Epithelial cell of prostate (primary cell): ENCODE measurements at regions not wholly inside any gene's neighbourhood (a gene's known extent, or its start where the extent isn't known, plus 50 kb on each side); places are given as distances from the start of the nearest gene placed in this dataset.

Experiments
- DNase-seq: peaks from one replicate; pipeline ENCODE4 v3.0.0-alpha.2; 2011; ENCODE audit warnings: low read depth, low spot score
- H3K27ac ChIP-seq: fragments of 450-650 bp; 2 replicates; pipeline ENCODE4 v1.5.1; 2017; ENCODE audit warnings: mild to moderate bottlenecking

DNA sequence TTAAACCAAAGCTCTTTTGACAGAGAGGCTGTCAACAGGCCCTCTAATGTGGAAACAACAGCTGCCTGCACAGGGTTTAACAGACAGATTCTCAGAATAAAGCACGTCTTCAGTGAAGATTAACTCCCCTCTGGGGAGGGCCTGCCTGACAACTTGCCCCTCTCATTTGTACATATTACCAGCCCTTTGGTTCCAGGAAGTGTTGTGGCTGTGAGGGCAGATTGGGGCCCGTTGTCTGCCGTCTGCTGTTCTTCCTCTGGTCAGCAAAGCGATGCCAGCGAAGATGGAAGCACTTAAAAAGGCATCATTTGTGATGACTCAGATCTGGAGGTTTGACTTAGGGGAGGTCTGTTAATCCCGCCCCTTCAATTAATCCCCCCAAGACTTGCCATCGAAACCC, 177.0 kb upstream of the IRX6 start:
- DNase-seq = no peak

DNA sequence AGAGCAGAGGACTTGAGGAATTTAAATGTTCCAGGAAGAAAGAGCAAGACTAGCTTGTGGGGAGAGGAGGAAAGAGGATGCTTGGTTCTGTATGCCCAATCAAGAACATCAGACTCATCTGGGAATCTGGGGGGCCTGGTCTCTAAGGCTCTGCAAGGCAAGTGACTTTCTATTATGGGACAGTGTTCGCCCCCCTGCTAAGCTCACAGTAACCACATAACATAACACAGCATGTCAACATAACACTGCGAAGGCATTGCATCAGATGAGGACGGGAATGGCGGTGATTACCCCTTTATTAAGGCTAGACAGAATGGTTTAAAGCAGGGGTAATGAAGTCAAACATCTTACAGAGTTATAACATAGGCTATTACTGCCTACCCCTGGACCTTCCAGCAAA, 176.6 kb upstream of the IRX6 start:
- H3K27ac ChIP-seq = no peak overlapping the region
- no peak for DNase-seq

More for the DNA sequence above, 177.0 kb upstream of the IRX6 start:
- H3K27ac ChIP-seq = no peak overlapping the region

DNA sequence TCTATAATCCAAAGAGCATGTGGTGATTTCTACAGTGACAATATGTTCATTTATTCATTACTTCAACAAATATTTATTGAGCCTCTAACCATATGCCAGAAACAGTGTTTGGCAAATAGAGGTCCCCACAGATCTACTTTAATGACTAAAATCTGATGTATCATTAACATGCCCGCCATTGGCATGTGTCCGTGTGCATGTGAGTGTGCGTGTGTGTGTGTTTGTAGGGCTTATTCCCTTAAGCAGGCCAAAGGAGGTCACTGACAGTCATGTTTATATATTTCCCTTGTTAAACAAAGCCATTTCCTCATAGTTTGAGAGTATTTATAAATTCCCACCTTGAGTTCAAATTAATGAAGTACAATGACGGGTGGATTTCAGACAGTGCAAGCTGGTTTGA, 174.4 kb upstream of the IRX6 start:
- no peak for DNase-seq
- H3K27ac ChIP-seq = no peak overlapping the region

DNA sequence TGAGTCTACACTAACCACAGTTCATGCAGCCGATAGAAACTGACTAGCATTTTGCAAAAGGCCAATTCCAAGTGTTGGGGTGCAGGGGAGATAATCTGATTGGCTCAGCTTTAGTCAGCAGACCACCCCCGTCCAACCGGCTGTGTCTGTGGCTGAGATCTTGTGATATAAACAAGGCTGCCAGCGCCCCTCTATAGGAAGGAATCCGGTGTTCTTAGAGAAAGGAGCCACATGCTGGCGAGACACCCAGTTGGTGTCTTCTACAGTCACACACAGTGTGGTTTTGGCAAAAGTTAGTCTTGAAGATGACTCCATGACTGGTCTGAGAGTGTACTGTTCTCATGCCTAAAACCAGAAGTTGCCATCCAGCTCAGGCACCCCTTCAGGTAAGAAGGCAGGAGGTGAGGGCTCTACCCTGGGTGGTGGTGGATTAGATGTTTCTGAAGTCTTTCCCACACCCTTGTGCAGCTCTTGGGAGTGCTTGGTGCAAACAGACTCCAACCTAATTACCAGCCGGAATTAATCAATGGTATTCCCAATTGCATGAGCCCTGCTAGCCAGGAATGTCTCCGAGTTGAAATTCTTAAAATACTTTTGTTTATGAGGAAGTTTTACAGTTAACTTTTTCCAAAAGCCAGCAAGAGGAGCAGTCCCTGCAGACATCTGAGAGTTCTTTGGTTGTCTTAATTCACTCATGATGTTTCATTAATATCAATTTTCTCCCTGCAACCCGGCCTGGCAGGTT, 172.3 kb upstream of the IRX6 start:
- DNase-seq = no peak
- no peak overlapping the region for H3K27ac ChIP-seq

DNA sequence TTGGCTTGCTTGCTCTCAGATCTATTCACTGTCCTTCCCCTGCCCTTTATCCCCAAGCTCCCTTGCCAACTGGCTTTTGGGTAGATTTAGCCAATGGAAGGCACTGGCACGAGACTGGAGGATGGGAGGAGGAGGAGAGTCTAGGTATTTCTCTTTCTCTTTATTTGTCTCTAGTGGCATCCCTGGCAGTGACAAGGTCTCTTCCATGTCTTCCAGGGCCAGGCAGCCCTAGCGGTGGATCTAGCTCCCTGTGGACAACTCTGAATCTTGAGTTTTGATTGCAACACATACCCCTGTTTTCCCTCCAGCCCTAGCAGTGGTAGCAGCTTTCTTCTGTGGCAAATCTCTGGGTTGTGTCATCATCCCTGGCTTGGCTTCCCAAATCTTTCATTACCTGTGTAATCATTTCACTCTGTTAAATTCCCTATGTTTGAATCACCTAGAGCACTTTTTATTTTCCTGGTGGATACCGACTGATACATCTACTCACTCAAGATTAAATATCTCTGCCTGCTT, 171.1 kb upstream of the IRX6 start:
- DNase-seq = no peak
- H3K27ac ChIP-seq = no peak overlapping the region

DNA sequence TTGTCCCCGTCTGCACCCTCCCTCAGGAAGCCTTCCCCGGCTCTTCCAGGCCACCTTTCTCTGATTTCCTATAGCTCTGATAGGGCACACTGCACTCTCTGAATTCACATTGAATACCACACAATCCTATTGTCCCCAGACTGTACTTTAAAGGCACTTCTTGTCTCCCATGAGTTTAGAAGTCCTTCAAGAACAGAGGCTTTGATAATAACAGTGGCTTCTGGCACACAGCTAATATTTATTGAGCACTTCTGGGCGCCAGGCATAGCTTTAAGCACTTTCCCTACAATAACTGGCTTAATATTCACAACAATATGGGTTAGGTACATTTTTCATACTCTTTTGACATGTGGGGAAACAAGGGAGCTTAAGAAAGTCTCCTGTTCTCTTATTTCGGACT, 169.7 kb upstream of the IRX6 start:
- no peak for DNase-seq
- no peak overlapping the region for H3K27ac ChIP-seq

DNA sequence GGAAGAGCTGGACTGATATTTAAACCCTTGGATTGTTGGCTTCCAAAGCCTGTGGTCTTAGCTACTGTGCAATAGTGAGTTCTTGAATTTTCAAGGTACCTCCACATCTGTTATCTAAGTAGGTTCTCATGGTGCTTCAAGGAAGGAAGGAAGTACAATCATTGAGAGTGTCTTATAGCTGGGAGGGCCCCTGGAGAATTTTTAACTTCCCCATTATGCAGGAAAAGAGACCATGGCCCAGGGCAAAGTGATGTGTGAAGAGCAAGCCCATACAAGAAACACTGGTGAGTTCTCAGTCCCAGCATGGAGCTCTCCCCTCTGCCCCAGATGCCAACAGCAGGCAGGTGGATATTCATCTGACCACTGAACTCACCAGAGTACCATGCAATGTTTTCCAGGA, 169.0 kb upstream of the IRX6 start:
- no peak overlapping the region for H3K27ac ChIP-seq
- DNase-seq = no peak

DNA sequence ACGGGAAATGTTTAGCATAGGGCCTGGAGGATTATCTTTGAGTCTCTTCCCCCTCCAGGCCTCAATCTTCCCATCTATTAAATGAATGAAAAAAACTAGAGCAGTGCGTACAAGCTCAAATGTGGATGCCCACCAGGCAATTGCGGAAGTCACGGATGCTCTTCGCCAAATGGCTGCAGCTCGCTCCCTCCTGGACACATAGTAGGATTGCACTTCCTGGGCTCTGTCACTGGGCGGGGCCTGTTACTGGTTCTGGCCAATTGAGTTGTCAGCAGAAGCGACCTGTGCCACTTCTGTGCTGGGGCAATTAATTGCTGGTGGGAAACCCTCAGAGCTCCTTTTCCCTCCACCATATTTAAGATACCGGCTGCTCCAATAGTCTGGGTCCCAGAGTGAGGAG, 168.2 kb upstream of the IRX6 start:
- DNase-seq = no peak
- H3K27ac ChIP-seq = no peak overlapping the region

DNA sequence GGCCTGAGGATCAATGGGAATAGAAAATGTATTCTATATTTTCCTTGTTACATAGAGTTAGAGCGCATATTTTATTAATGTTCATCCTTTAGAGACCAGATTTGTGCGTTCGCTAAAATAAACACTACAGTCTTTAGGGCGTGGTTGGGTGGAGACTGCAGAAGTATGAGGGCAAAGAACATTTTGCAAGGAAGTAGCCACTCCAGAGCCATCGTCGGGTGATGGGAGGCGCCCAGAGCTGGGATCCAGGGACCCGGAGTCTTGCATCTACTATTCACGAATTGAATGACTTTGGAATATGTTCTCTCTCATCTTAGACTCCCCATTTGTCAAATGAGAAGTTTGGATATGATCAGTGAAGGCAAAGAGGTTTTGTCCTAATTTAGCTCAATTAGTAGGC, 154.2 kb upstream of the IRX6 start:
- no peak overlapping the region for H3K27ac ChIP-seq
- DNase-seq = no peak

DNA sequence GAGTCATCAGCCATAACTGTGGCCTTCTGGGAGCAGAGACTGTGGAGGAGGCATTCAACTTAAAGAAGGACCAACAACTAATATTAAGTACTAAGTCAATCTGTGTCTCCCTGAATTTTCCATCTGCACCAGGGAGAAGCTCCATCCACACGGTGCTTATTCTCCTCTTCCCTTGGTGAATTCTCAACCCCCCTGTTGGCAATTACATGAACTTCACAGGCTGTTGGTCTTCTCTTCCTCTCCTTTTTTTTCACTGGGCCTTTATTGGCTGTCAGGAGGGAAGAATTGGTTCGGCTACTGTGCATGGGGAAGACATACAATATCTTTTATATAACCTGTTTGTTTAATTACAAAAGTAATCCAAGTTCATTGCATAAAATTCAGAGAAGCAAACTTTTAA, 152.8 kb upstream of the IRX6 start:
- DNase-seq = no peak
- no peak overlapping the region for H3K27ac ChIP-seq

DNA sequence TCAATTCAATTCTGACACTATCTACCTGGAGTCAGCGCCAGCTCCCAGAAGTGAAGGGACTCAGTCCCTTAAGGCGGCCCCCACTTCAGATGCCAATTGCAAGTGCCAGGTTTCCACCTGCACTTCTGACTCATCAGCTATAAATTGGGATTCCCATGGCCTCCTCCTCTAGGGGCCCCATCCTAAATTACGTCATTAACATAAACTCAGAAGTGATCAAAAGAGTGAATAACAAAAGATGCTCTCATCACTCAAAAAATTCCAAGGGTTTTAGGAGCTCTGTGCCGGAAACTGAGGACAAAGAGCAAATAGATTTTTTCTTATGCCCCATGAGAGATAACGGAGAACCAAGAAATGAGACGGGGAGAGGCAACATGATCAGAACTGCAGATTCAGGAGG, 148.6 kb upstream of the IRX6 start:
- no peak for DNase-seq
- H3K27ac ChIP-seq = no peak overlapping the region

DNA sequence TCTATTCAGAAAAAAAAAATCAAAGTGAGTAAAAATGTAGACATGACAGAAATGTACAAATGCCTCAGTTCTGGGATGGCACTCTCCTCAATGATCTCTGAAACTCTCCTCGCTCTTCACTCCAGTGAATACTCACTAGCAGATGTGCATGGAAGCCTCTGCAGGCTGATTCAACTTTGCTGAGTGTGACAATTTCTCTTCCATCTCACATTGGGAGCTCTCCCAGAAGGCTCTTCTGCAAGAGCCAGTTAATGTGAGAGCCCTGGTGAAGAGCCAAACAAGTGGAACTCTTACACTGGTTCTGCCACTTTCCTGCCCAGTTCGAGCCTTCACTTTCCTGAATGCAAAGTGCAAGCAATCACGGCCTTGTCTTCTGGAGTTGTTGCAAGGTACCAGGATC, 147.1 kb upstream of the IRX6 start:
- DNase-seq = no peak
- no peak overlapping the region for H3K27ac ChIP-seq

DNA sequence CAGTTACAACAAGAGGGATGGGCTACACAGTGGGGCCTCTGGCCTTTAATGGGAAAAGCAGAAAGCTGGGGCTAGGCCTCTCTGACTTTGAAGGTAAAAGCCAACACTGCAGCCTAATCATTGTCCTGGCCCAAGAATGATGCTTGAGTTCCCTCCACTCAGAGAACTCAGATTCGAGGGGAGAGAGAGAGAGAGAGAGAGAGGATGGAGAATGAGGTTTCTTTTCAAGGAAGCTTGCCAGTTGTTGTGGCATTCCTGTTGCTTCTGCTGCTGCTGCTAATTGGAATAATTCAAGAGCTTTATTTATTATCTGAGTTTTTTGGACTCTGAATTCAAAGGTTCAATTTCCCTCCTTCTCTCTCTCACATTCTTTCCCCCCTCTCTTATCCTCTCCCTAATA, 144.6 kb upstream of the IRX6 start:
- H3K27ac ChIP-seq = no peak overlapping the region
- no peak for DNase-seq

DNA sequence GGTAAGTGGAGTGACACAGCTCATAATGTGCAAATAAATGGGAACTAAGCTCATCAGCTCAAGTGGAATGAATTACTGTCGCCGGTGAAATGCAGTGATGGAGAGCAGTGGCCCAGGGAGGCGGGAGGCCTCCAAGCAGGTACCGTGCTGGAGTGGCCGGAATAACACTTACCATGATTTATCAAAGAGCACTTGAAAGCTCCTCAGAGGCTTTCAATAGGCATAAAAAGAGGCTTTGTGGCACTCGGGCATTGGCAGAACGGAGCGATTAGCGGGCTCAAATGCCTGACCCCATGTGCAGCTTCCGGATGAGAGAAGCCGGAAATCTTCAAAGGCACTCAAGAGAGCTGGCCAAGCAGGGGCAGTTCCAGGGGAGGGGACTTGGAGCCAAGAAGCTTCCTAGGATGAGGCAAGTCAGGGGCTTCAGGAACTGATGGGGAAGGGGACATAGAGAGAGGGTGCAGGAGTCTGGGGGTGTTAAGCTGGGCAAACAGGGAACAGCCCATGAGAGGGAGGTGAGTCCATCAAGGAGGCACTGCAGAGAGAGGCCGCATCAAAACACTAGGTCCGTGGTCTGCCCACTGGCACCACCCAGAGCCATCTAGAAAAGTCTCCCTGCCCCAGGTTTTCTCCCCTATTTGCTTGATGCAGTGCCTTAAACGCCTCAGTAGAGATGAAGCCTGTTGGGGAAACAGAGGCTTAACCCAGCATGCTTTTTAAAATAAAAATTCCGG, 144.0 kb upstream of the IRX6 start:
- DNase-seq = no peak
- no peak overlapping the region for H3K27ac ChIP-seq

DNA sequence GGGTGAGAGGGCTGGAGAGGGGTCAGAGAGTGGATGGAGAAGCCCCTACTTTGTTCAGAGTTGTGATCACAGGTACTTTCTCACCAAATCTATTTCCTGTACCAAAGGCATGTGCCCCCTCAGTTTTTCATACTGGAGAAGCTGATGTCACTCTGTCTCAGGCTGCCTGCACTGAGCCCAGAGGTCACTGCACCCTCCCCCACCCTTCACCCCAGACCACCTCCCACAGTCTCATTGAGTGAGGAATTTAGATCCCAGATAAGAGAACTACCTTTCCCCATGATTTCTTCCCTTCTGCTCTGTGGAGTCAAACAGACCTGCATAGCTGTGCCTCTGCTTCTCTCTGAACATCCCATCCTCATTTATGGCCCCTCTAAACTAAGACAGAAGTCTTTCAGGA, 140.0 kb upstream of the IRX6 start:
- H3K27ac ChIP-seq = no peak overlapping the region
- no peak for DNase-seq

DNA sequence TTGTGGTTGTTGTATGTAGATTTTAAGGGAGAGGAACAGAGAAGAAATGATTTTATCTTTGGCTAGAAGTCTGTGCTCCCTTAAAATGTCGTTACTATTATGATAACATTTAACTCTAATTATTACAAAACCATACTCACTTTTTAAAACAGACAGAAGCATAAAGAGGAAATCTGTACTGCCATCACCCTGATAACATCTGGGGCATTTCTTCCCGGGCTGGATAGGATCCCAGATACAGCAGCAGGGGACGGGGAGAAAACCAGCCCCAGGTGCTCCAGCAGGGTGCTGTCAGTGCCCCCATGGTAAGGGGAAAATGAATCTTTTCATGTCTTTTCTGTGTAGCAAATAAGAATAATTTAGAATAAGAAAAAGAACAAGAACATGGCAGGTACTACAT, 139.4 kb upstream of the IRX6 start:
- no peak overlapping the region for H3K27ac ChIP-seq
- no peak for DNase-seq

DNA sequence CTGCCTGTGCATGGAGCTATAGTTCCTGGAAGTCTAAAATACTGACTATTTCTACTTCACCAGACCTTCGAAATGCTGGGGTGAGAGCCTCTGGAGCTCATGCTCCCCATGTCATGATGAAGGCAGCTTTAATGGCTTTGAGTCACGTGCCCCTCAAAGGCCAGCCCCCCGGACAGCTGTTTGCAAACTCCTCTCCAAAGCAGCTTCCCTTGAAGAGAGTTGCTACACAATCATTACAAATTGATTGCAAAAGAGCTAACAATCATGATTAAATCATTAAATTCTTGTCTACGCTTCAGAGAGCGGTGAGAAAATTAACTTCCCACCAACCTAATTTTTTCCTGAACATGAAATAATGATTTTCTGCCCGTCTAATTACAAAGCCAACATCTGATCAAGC, 134.8 kb upstream of the IRX6 start:
- DNase-seq = no peak
- no peak overlapping the region for H3K27ac ChIP-seq

DNA sequence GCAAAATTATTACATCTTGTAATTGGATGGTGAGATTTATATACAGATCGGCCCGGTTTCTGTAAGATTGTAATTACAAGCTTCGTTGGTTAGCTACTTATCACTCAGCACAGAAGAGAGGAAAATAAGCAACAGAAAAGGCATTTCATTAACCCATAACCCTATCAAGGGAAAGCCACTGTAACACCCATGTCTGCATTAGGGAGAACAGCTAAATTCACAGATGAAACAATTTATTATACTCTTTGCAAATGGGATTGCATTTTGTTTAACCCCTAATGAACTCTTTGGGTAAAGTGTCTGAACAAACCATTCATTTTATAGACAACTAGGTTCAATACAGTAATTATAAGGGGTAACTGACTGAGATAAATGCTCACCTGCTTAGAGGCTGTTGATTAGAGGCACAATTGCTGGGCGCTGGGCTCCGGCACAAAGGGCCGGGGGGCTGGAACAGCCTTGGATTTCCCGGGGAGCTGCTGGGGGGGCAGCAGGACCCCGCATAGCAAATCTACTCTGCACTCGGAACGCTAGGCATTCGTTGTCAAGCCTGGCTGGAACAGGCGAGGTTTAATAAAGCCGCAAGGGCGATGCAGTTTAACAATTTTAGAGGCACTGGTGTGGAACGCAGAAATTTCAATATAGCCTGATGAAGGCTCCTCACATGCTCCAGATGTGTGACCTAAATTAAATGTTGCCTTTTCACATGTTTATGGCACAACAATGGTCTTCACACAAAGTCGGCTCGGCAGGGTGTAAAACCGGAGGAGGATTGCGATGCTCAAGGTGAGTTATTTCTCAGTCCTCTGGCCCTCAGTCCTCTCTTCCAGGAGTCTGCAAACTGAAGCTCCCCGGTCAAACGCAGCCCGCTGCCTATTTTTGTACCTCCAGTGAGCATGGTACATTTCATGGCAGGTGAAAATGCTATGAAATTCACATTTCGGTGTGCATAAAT, 134.0 kb upstream of the IRX6 start:
- no peak overlapping the region for H3K27ac ChIP-seq
- DNase-seq = no peak

DNA sequence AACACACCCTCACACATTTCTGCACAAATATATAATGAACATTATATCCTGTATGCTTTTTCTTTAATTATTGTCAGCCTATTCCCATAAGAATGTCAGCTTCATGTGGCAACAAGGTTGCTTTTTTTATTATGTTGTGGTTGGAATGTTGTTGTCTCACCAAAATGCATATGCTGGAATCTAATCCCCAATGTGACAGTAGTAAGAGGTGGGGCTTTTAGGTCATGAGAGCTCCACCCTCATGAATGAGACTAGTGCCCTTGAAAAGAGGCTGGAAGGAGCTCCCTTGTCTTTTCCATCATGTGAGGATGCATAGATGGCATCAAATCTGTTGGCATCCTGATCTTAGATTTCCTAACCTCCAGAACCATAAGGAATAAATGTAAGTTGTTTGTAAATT, 131.3 kb upstream of the IRX6 start:
- DNase-seq = no peak
- H3K27ac ChIP-seq = no peak overlapping the region

DNA sequence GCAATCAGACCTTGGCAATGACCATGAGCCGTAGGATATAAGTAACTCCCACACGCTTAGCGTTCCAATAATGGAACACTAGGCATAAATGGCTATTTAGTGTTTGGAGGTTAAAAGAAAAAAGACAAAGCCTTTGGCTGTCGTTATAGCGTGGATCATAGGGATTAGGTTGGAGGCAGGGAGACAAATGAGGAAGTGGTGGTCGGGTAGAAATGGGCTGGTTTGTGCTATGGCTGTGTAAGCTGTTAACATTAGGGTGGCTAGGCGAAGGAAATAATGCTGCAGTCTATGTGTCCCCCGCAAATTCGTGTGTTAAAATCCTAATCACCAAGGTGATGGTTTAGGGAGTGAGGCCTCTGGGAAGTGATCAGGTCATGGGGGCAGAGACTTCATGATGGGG, 120.4 kb upstream of the IRX6 start:
- DNase-seq = no peak
- no peak overlapping the region for H3K27ac ChIP-seq

DNA sequence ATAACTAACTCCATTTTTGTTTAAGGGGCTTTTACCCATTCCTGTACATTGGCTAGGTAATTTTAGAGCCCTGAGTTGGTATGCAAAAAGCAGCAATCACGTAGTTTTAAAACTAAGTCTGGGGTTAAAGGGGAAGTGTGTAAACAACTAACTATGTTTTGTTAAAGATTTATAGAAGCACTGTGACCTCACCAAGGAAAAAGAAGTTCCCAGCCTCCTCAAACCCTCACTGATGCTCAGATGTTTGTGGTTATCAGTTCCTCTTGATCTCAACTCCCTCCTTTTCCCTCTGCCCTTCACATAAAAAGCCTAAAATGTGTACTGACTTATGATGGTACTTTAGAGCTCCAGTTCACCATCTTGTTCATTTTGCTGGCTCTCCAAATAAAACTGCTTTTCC, 119.9 kb upstream of the IRX6 start:
- H3K27ac ChIP-seq = no peak overlapping the region
- no peak for DNase-seq
